Parathyroid adenoma (tissue), 2 donors: ENCODE measurements at regions not wholly inside any gene's neighbourhood (a gene's known extent, or its start where the extent isn't known, plus 50 kb on each side); places are given as distances from the start of the nearest gene placed in this dataset.

Experiments used
- H2AFZ ChIP-seq: fragments of 300-600 bp; sonication (generic); one replicate; pipeline ENCODE4 v1.7.0; 2017; ENCODE audit warnings: antibody characterized with exemption, mild to moderate bottlenecking
- H3K27ac ChIP-seq: fragments of 300-600 bp; sonication (generic); one replicate; pipeline ENCODE4 v1.7.0; 2017
- H3K27me3 ChIP-seq: fragments of 300-600 bp; sonication (generic); one replicate; pipeline ENCODE4 v1.7.0; 2017; ENCODE audit warnings: low read length; ENCODE audit not compliant: control insufficient read depth, insufficient read depth
- H3K36me3 ChIP-seq: fragments of 300-600 bp; sonication (generic); one replicate; pipeline ENCODE4 v1.7.0; 2017; ENCODE audit warnings: low read length; ENCODE audit not compliant: control insufficient read depth, insufficient read depth
- H3K4me1 ChIP-seq: fragments of 300-600 bp; sonication (generic); one replicate; pipeline ENCODE4 v1.7.0; 2017; ENCODE audit warnings: control low read depth
- H3K4me2 ChIP-seq: fragments of 300-600 bp; sonication (generic); one replicate; pipeline ENCODE4 v1.7.0; 2017; ENCODE audit warnings: low read length
- H3K4me3 ChIP-seq: fragments of 300-600 bp; sonication (generic); one replicate; pipeline ENCODE4 v1.7.0; 2017; ENCODE audit warnings: low read depth, low read length
- H3K79me2 ChIP-seq: fragments of 300-600 bp; sonication (generic); one replicate; pipeline ENCODE4 v1.7.0; 2017; ENCODE audit warnings: control low read depth
- H3K9ac ChIP-seq: fragments of 300-600 bp; sonication (generic); one replicate; pipeline ENCODE4 v1.7.0; 2017; ENCODE audit warnings: mild to moderate bottlenecking
- H3K9me3 ChIP-seq: fragments of 300-600 bp; sonication (generic); one replicate; pipeline ENCODE4 v1.7.0; 2017; ENCODE audit warnings: low read length; ENCODE audit not compliant: control insufficient read depth
- CTCF ChIP-seq: fragments of 300-600 bp; sonication (generic); IDR thresholded peaks from one replicate; pipeline ENCODE4 v1.7.0; 2017; ENCODE audit warnings: antibody characterized with exemption, mild to moderate bottlenecking
- donor health status: primary hyperparathyroidism.

GRCh38 chrX:38879631-38880220 is 78.5 kb downstream of the MID1IP1 start:
- no peak overlapping the region for H3K27ac ChIP-seq

GRCh38 chrX:38880296-38880854 is 79.1 kb downstream of the MID1IP1 start:
- H3K4me2 ChIP-seq, result no peak overlapping the region
- no peaks in the 10 kb centered on the region for H3K27me3 ChIP-seq
- TF ChIP-seq CTCF, result no peak
- no peaks in the 10 kb centered on the region for H3K79me2 ChIP-seq
- H3K36me3 ChIP-seq, result no peaks in the 10 kb centered on the region
- no peaks in the 10 kb centered on the region for H3K4me1 ChIP-seq
- H2AFZ ChIP-seq, result no peak overlapping the region
- H3K4me3 ChIP-seq, result no peak overlapping the region
- no peaks in the 10 kb centered on the region for H3K9me3 ChIP-seq
- no peak overlapping the region for H3K27ac ChIP-seq
- H3K9ac ChIP-seq, result no peak overlapping the region

More at GRCh38 chrX:38879631-38880220, 78.5 kb downstream of the MID1IP1 start:
- H2AFZ ChIP-seq, result no peak overlapping the region
- no peaks in the 10 kb centered on the region for H3K36me3 ChIP-seq
- no peaks in the 10 kb centered on the region for H3K27me3 ChIP-seq
- no peaks in the 10 kb centered on the region for H3K9me3 ChIP-seq
- no peak overlapping the region for H3K4me3 ChIP-seq
- H3K4me1 ChIP-seq, result no peaks in the 10 kb centered on the region
- no peaks in the 10 kb centered on the region for H3K79me2 ChIP-seq
- H3K9ac ChIP-seq, result no peak overlapping the region
- H3K4me2 ChIP-seq, result no peak overlapping the region
- no peak for TF ChIP-seq CTCF

- Histone ChIP-seq H3K4me2 (no peak overlapping the region), H3K27ac (no peak overlapping the region)
Observed at GRCh38 chrX:38881066-38881465, 79.8 kb downstream of the MID1IP1 start.

GRCh38 chrX:38881727-38882126 is 80.5 kb downstream of the MID1IP1 start:
- H3K4me3 ChIP-seq, result no peak overlapping the region
- no peak overlapping the region for H3K27ac ChIP-seq
- H3K79me2 ChIP-seq, result no peaks in the 10 kb centered on the region
- no peak overlapping the region for H3K9ac ChIP-seq
- H3K27me3 ChIP-seq, result no peaks in the 10 kb centered on the region
- no peaks in the 10 kb centered on the region for H3K9me3 ChIP-seq
- no peak overlapping the region for H2AFZ ChIP-seq
- no peak overlapping the region for H3K4me2 ChIP-seq
- H3K36me3 ChIP-seq, result no peaks in the 10 kb centered on the region
- no peaks in the 10 kb centered on the region for H3K4me1 ChIP-seq
- no peak for TF ChIP-seq CTCF

More at GRCh38 chrX:38881066-38881465, 79.8 kb downstream of the MID1IP1 start:
- Histone ChIP-seq H3K4me1 (no peaks in the 10 kb centered on the region), H3K27me3 (no peaks in the 10 kb centered on the region), H2AFZ (no peak overlapping the region), H3K9me3 (no peaks in the 10 kb centered on the region), H3K36me3 (no peaks in the 10 kb centered on the region), H3K9ac (no peak overlapping the region), H3K79me2 (no peaks in the 10 kb centered on the region), H3K4me3 (no peak overlapping the region)
- TF ChIP-seq CTCF, result no peak
